ENCODE measurements at regions not wholly inside any gene's neighbourhood (a gene's known extent, or its start where the extent isn't known, plus 50 kb on each side); places are given as distances from the start of the nearest gene placed in this dataset.
"Not testable (repeated sequence)": the region's sequence is repeated elsewhere in the genome, so short reads cannot be mapped to it uniquely, and the experiment has no call there.

- no peak for DNase-seq (ENCODE audit: extremely low spot score in 2 of 2)
- TF ChIP-seq POLR2AphosphoS5 (IDR thresholded peaks at IDR 0.05; ENCODE audit: insufficient read depth in 1 of 2, low read depth in 1 of 2) = no peak
- TF ChIP-seq CTCF (IDR thresholded peaks at IDR 0.05) = no peak
- no peak for TF ChIP-seq POLR2A (IDR thresholded peaks at IDR 0.05)
- Histone ChIP-seq H3K4me1 (no peaks in the 10 kb centered on the region), H3K9me3 (no peaks in the 10 kb centered on the region), H3K36me3 (no peaks in the 10 kb centered on the region), H3K27me3 (no peaks in the 10 kb centered on the region), H3K27ac (no peak overlapping the region), H3K4me3 (no peak overlapping the region)
- intact Hi-C loops (cut with DNase I) = no loop called here
Measured at GRCh38 chr13:91053318-91054065, 294.0 kb upstream of the MIR17HG start.

GRCh38 chr13:91054902-91055301 is 292.6 kb upstream of the MIR17HG start:
- H3K4me3 ChIP-seq = no peak overlapping the region
- no peak for TF ChIP-seq POLR2A (IDR thresholded peaks at IDR 0.05)
- TF ChIP-seq CTCF (IDR thresholded peaks at IDR 0.05) = no peak
- no peak for TF ChIP-seq POLR2AphosphoS5 (IDR thresholded peaks at IDR 0.05; ENCODE audit: insufficient read depth in 1 of 2, low read depth in 1 of 2)
- H3K9me3 ChIP-seq = no peaks in the 10 kb centered on the region
- intact Hi-C loops (cut with DNase I) = no loop called here
- no peak for DNase-seq (ENCODE audit: extremely low spot score in 2 of 2)
- H3K27me3 ChIP-seq = no peaks in the 10 kb centered on the region
- H3K36me3 ChIP-seq = no peaks in the 10 kb centered on the region
- H3K27ac ChIP-seq = no peak overlapping the region
- no peaks in the 10 kb centered on the region for H3K4me1 ChIP-seq

- TF ChIP-seq POLR2AphosphoS5 (IDR thresholded peaks at IDR 0.05; ENCODE audit: insufficient read depth in 1 of 2, low read depth in 1 of 2) = no peak
Measured at GRCh38 chr13:91056746-91057145, 290.7 kb upstream of the MIR17HG start.

GRCh38 chr13:91057507-91057906 is 290.0 kb upstream of the MIR17HG start:
- H3K27me3 ChIP-seq; H3K36me3 ChIP-seq; H3K27ac ChIP-seq; H3K4me1 ChIP-seq; H3K9me3 ChIP-seq; H3K4me3 ChIP-seq; intact Hi-C loops (cut with DNase I); DNase-seq (ENCODE audit: extremely low spot score in 2 of 2): not testable (repeated sequence)

More at GRCh38 chr13:91056746-91057145, 290.7 kb upstream of the MIR17HG start:
- H3K4me1 ChIP-seq = no peaks in the 10 kb centered on the region
- H3K36me3 ChIP-seq = no peaks in the 10 kb centered on the region
- no peak for DNase-seq (ENCODE audit: extremely low spot score in 2 of 2)
- no peaks in the 10 kb centered on the region for H3K9me3 ChIP-seq
- no peak overlapping the region for H3K4me3 ChIP-seq
- no peaks in the 10 kb centered on the region for H3K27me3 ChIP-seq
- no peak overlapping the region for H3K27ac ChIP-seq
- intact Hi-C loops (cut with DNase I) = no loop called here

GRCh38 chr13:91058066-91058465 is 289.4 kb upstream of the MIR17HG start:
- no peaks in the 10 kb centered on the region for H3K9me3 ChIP-seq
- no peaks in the 10 kb centered on the region for H3K27me3 ChIP-seq
- H3K4me1 ChIP-seq = no peaks in the 10 kb centered on the region
- H3K4me3 ChIP-seq = no peak overlapping the region
- no peak for DNase-seq (ENCODE audit: extremely low spot score in 2 of 2)
- TF ChIP-seq POLR2AphosphoS5 (IDR thresholded peaks at IDR 0.05; ENCODE audit: insufficient read depth in 1 of 2, low read depth in 1 of 2) (no peak), CTCF (IDR thresholded peaks at IDR 0.05) (no peak), POLR2A (IDR thresholded peaks at IDR 0.05) (no peak)
- no peaks in the 10 kb centered on the region for H3K36me3 ChIP-seq
- intact Hi-C loops (cut with DNase I) = no loop called here
- no peak overlapping the region for H3K27ac ChIP-seq

GRCh38 chr13:91058919-91059318 is 288.6 kb upstream of the MIR17HG start:
- intact Hi-C loops (cut with DNase I) = no loop called here
- Histone ChIP-seq H3K27ac (no peak overlapping the region), H3K9me3 (no peaks in the 10 kb centered on the region), H3K36me3 (no peaks in the 10 kb centered on the region), H3K4me3 (no peak overlapping the region), H3K27me3 (no peaks in the 10 kb centered on the region), H3K4me1 (no peaks in the 10 kb centered on the region)
- TF ChIP-seq POLR2AphosphoS5 (IDR thresholded peaks at IDR 0.05; ENCODE audit: insufficient read depth in 1 of 2, low read depth in 1 of 2) = no peak
- TF ChIP-seq CTCF (IDR thresholded peaks at IDR 0.05) = no peak
- no peak for TF ChIP-seq POLR2A (IDR thresholded peaks at IDR 0.05)
- DNase-seq (ENCODE audit: extremely low spot score in 2 of 2) = no peak

Data from vagina (tissue), 2 donors.